Stomach (tissue), 8 donors: ENCODE measurements at regions not wholly inside any gene's neighbourhood (a gene's known extent, or its start where the extent isn't known, plus 50 kb on each side); places are given as distances from the start of the nearest gene placed in this dataset.

ENCODE experiments used
- DNase-seq, 2 donors: peaks; one replicate each; pipeline versions ENCODE4 v3.0.0 to v3.0.0-alpha.2; 2013 to 2019
- H3K27ac ChIP-seq, 5 donors: fragments of 200-600 bp in 4 of 5; sonication (generic) in 4 of 5; one replicate each; pipeline ENCODE4 v1.5.1; 2013 to 2019; ENCODE audit warnings: mild to moderate bottlenecking in 1 of 5, moderate library complexity in 1 of 5
- H3K27me3 ChIP-seq, 3 donors: fragments of 200-600 bp; sonication (generic); one replicate each; pipeline ENCODE4 v1.5.1; 2017 to 2019; ENCODE audit warnings: mixed run types in 1 of 3
- H3K36me3 ChIP-seq, 4 donors: fragments of 200-600 bp; sonication (generic); 1 replicate in 3 of 4; 2 replicates in 1 of 4; pipeline ENCODE4 v1.5.1; 2016 to 2019
- H3K4me1 ChIP-seq, 4 donors: fragments of 200-600 bp; sonication (generic); one replicate each; pipeline ENCODE4 v1.5.1; 2016 to 2019
- H3K4me3 ChIP-seq, 4 donors: fragments of 200-600 bp; sonication (generic) in 3 of 4; one replicate each; pipeline ENCODE4 v1.5.1; 2016 to 2019; ENCODE audit warnings: mild to moderate bottlenecking in 1 of 4
- H3K9me3 ChIP-seq, 4 donors: fragments of 200-600 bp; sonication (generic); one replicate each; pipeline ENCODE4 v1.5.1; 2016 to 2019
- EP300 ChIP-seq: sonication (generic); formaldehyde crosslinking; IDR thresholded peaks from one replicate; pipeline ENCODE4 v1.6.1; 2017; ENCODE audit warnings: antibody characterized with exemption
- POLR2A ChIP-seq, 4 donors: fragments of 450-650 bp; IDR thresholded peaks; one replicate each; pipeline ENCODE4 v1.6.1; 2016; ENCODE audit warnings: antibody characterized with exemption in 4 of 4, control low read depth in 2 of 4, mild to moderate bottlenecking in 1 of 4, moderate library complexity in 1 of 4
- POLR2AphosphoS5 ChIP-seq, 3 donors: sonication (generic); formaldehyde crosslinking; IDR thresholded peaks; one replicate each; pipeline ENCODE4 v1.6.1; 2016; ENCODE audit warnings: antibody characterized with exemption in 3 of 3
- WGBS, 5 donors: extraction: QIAGEN DNeasy Blood & Tissue Kit in 3 of 5; methylation state at CpG; one replicate each; pipeline versions ENCODE4 v1.1.5 to v1.1.7; 2013 to 2018; 5-methylcytosine and 5-hydroxymethylcytosine counted together
- intact Hi-C: fragments of 100-400 bp; cut with DNase I; formaldehyde crosslinking; loops from one replicate; pipeline ENCODE4 v1.15.1; 2023; ENCODE audit warnings: low total_unique reads
- TF ChIP-seq, protein P1 (sequence below), 7 experiments: fragments of 450-650 bp in 4 of 7; fragments of 200-600 bp in 3 of 7; sonication (generic) in 3 of 7; IDR thresholded peaks; one replicate each; pipeline ENCODE4 v1.5.1; 2016 to 2019; ENCODE audit warnings: antibody characterized with exemption in 7 of 7, control low read depth in 2 of 7, mild to moderate bottlenecking in 1 of 7
- donor health status: healthy with polysubstance abuse.
- donor health status: Bipolar disorder and iron deficiency.
- donor health status: healthy.

GRCh38 chr4:179747218-179747910 is 2305.1 kb upstream of the AGA start:
- intact Hi-C loops = no loop called here
- WGBS, 5 donors = 63 to 81% (median 73%) methylated on average over 4 of the region's 4 CpGs
- Histone ChIP-seq H3K27ac (no peak overlapping the region), H3K27me3 (no peaks in the 10 kb centered on the region), H3K4me3 (no peak overlapping the region), H3K36me3 (no peaks in the 10 kb centered on the region), H3K9me3 (no peaks in the 10 kb centered on the region), H3K4me1 (no peaks in the 10 kb centered on the region)
- TF ChIP-seq, protein P1, sequence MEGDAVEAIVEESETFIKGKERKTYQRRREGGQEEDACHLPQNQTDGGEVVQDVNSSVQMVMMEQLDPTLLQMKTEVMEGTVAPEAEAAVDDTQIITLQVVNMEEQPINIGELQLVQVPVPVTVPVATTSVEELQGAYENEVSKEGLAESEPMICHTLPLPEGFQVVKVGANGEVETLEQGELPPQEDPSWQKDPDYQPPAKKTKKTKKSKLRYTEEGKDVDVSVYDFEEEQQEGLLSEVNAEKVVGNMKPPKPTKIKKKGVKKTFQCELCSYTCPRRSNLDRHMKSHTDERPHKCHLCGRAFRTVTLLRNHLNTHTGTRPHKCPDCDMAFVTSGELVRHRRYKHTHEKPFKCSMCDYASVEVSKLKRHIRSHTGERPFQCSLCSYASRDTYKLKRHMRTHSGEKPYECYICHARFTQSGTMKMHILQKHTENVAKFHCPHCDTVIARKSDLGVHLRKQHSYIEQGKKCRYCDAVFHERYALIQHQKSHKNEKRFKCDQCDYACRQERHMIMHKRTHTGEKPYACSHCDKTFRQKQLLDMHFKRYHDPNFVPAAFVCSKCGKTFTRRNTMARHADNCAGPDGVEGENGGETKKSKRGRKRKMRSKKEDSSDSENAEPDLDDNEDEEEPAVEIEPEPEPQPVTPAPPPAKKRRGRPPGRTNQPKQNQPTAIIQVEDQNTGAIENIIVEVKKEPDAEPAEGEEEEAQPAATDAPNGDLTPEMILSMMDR (IDR thresholded peaks at IDR 0.05) = no peak
- no peak for TF ChIP-seq EP300
- TF ChIP-seq POLR2A (IDR thresholded peaks at IDR 0.05) = no peak
- no peak for TF ChIP-seq POLR2AphosphoS5 (IDR thresholded peaks at IDR 0.05)
- peak in 1 of 2 donors; percentile 23 for DNase-seq

DNA sequence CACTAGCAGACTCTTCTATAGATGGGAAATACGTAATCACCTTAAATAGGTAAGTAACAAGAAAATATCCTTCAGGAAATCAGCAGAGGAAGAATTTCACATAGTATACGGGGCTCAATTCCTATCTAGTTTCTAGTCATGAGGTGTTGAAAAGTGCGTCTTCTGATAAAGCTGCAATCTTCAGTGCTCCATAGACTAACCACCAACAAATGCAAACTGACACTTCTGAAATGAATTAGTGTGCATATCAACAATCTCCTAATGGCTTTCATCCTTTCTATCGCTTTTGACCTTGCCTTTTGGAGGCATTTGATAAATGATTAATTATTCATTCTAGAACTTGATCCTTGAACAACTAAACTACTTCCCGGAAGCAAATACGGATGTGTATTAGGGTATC is 2306.6 kb upstream of the AGA start:
- H3K9me3 ChIP-seq = no peaks in the 10 kb centered on the region
- intact Hi-C loops = no loop called here

GRCh38 chr4:179750374-179750773 is 2308.1 kb upstream of the AGA start:
- DNase-seq = peak in 1 of 2 donors; percentile 7
- H3K4me1 ChIP-seq = no peaks in the 10 kb centered on the region
- no peak overlapping the region for H3K4me3 ChIP-seq
- H3K9me3 ChIP-seq = no peaks in the 10 kb centered on the region
- 54 to 74% (median 59%) methylated on average over 4 of the region's 4 CpGs for WGBS, 5 donors
- H3K27me3 ChIP-seq = no peaks in the 10 kb centered on the region
- no peak overlapping the region for H3K27ac ChIP-seq
- no peaks in the 10 kb centered on the region for H3K36me3 ChIP-seq
- TF ChIP-seq POLR2AphosphoS5 (IDR thresholded peaks at IDR 0.05) (no peak), POLR2A (IDR thresholded peaks at IDR 0.05) (no peak), EP300 (no peak)
- TF ChIP-seq, protein P1 (IDR thresholded peaks at IDR 0.05) = no peak
- intact Hi-C loops = no loop called here

More for the DNA sequence above, 2306.6 kb upstream of the AGA start:
- no peak for TF ChIP-seq POLR2AphosphoS5 (IDR thresholded peaks at IDR 0.05)
- TF ChIP-seq, protein P1 (IDR thresholded peaks at IDR 0.05) = no peak
- no peak for TF ChIP-seq EP300
- TF ChIP-seq POLR2A (IDR thresholded peaks at IDR 0.05) = no peak
- H3K27ac ChIP-seq = no peak overlapping the region
- no peaks in the 10 kb centered on the region for H3K4me1 ChIP-seq
- WGBS, 5 donors = 50 to 74% (median 53%) methylated on average over 6 of the region's 6 CpGs
- H3K4me3 ChIP-seq = no peak overlapping the region
- no peaks in the 10 kb centered on the region for H3K36me3 ChIP-seq
- no peak for DNase-seq
- H3K27me3 ChIP-seq = no peaks in the 10 kb centered on the region

DNA sequence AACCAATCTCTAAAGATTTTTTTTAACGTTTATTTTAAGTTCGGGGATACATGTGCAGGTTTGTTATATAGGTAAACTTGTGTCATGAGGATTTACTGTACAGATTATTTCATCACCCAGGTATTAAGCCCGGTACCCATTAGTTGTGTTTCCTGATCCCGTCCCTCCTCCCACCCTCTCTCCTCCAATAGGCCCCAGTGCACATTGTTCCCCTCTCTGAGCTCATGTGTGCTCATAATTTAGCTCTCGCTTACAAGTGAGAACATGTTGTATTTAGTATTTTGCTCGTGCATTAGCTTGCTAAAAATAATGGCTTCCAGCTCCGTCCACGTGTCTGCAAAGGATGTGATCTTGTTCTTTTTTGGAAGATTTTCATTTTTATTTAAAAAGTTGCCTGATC is 2309.4 kb upstream of the AGA start:
- no peak for TF ChIP-seq POLR2A (IDR thresholded peaks at IDR 0.05)
- no peak for DNase-seq
- intact Hi-C loops = no loop called here
- H3K27me3 ChIP-seq = no peaks in the 10 kb centered on the region
- H3K4me3 ChIP-seq = no peak overlapping the region
- 35 to 60% (median 45%) methylated on average over 8 of the region's 8 CpGs for WGBS, 5 donors
- no peaks in the 10 kb centered on the region for H3K36me3 ChIP-seq
- no peaks in the 10 kb centered on the region for H3K4me1 ChIP-seq
- H3K27ac ChIP-seq = no peak overlapping the region
- no peaks in the 10 kb centered on the region for H3K9me3 ChIP-seq

- TF ChIP-seq POLR2A (IDR thresholded peaks at IDR 0.05) (no peak), EP300 (no peak), POLR2AphosphoS5 (IDR thresholded peaks at IDR 0.05) (no peak)
- TF ChIP-seq, protein P1 (IDR thresholded peaks at IDR 0.05) = no peak
- no peaks in the 10 kb centered on the region for H3K27me3 ChIP-seq
- 29 to 58% (median 48%) methylated on average over 1 of the region's 1 CpG for WGBS, 5 donors
- no peaks in the 10 kb centered on the region for H3K9me3 ChIP-seq
- H3K4me3 ChIP-seq = no peak overlapping the region
- no peak overlapping the region for H3K27ac ChIP-seq
- no peak for DNase-seq
- no peaks in the 10 kb centered on the region for H3K4me1 ChIP-seq
- intact Hi-C loops = no loop called here
- H3K36me3 ChIP-seq = no peaks in the 10 kb centered on the region
Measured at GRCh38 chr4:179755322-179755721, 2313.1 kb upstream of the AGA start.
